Fibroblast of lung (primary cell): ENCODE measurements at regions not wholly inside any gene's neighbourhood (a gene's known extent, or its start where the extent isn't known, plus 50 kb on each side); places are given as distances from the start of the nearest gene placed in this dataset.

Experiments used
- DNase-seq, 2 donors: peaks; one replicate each; pipeline versions ENCODE4 v3.0.0 to v3.0.0-alpha.2; 2010; ENCODE audit warnings: low read depth in 2 of 2
- H2AFZ ChIP-seq: 2 replicates; pipeline ENCODE4 v1.5.1; 2012; ENCODE audit warnings: low read length, control low read depth, inconsistent platforms
- H3K27ac ChIP-seq: 2 replicates; pipeline ENCODE4 v1.5.1; 2011; ENCODE audit warnings: low read length, control low read depth; ENCODE audit not compliant: insufficient read depth
- H3K27me3 ChIP-seq: 2 replicates; pipeline ENCODE4 v1.5.1; 2011; ENCODE audit warnings: mild to moderate bottlenecking, low read length; ENCODE audit not compliant: control insufficient read depth, insufficient read depth
- H3K36me3 ChIP-seq: 2 replicates; pipeline ENCODE4 v1.5.1; 2011; ENCODE audit warnings: low read length; ENCODE audit not compliant: control insufficient read depth, insufficient read depth
- H3K4me1 ChIP-seq: 2 replicates; pipeline ENCODE4 v1.5.1; 2011; ENCODE audit warnings: low read length; ENCODE audit not compliant: control insufficient read depth, insufficient read depth; ENCODE audit errors: extremely low read depth
- H3K4me2 ChIP-seq: 2 replicates; pipeline ENCODE4 v1.5.1; 2011; ENCODE audit warnings: low read length, control low read depth; ENCODE audit not compliant: insufficient read depth; ENCODE audit errors: extremely low read depth
- H3K4me3 ChIP-seq, 4 experiments: fragments of 200-600 bp in 1 of 4; sonication (generic) in 1 of 4; replicated peaks in 1 of 4; 2 replicates each; pipeline ENCODE4 v1.5.1; 2011 to 2016; ENCODE audit warnings: low read length in 4 of 4, low read depth in 3 of 4, mild to moderate bottlenecking in 3 of 4, control low read depth in 2 of 4, inconsistent platforms in 1 of 4, mixed read lengths in 1 of 4; ENCODE audit not compliant: insufficient read depth in 1 of 4; ENCODE audit errors: control extremely low read depth in 1 of 4
- H3K79me2 ChIP-seq: 2 replicates; pipeline ENCODE4 v1.5.1; 2012; ENCODE audit warnings: mild to moderate bottlenecking, low read length, inconsistent platforms; ENCODE audit not compliant: control insufficient read depth, insufficient read depth
- H3K9ac ChIP-seq: 2 replicates; pipeline ENCODE4 v1.5.1; 2011; ENCODE audit warnings: mild to moderate bottlenecking, low read length, control low read depth; ENCODE audit not compliant: insufficient read depth
- H3K9me3 ChIP-seq: 2 replicates; pipeline ENCODE4 v1.5.1; 2012; ENCODE audit warnings: low read depth, low read length; ENCODE audit not compliant: control insufficient read depth, insufficient read depth
- H4K20me1 ChIP-seq: 2 replicates; pipeline ENCODE4 v1.5.1; 2011; ENCODE audit warnings: low read length; ENCODE audit not compliant: control insufficient read depth, insufficient read depth; ENCODE audit errors: extremely low read depth
- EZH2 ChIP-seq: IDR thresholded peaks from 2 replicates; pipeline ENCODE4 v1.5.1; 2012; ENCODE audit warnings: low read length, control low read depth, mild to moderate bottlenecking; ENCODE audit errors: missing control alignments
- TF ChIP-seq, protein P1 (sequence below), 2 donors: IDR thresholded peaks in 1 of 2; conservative IDR thresholded peaks in 1 of 2; 1 replicate in 1 of 2; 2 replicates in 1 of 2; pipeline ENCODE4 v1.5.1; 2011 to 2012; ENCODE audit warnings: low read length in 2 of 2, control low read depth in 1 of 2, inconsistent platforms in 1 of 2, low read depth in 1 of 2, mild to moderate bottlenecking in 1 of 2

DNA sequence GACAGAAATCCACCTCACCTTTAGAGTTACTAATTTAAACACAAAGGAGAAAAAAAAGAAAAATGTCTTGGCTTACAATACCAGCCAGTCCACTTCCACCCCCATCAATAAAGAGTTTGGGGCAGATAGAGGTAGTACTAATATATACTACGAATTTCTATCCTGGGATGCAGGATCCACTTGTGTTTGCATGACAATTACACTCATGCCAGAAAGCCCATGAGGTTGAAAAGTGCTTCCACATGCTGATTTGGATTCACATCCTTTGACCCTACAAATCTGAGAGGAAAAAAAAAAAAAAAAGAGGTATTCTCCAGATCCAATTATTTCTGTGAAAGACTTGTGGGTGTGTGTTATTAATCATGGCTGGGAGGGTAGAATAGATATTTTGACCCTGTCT lies 335.2 kb downstream of the SLITRK1 start:
- Histone ChIP-seq H3K4me3 (no peak overlapping the region), H3K36me3 (no peaks in the 10 kb centered on the region), H3K9ac (no peak overlapping the region), H3K4me1 (no peaks in the 10 kb centered on the region), H4K20me1 (no peaks in the 10 kb centered on the region), H2AFZ (no peak overlapping the region), H3K27me3 (no peaks in the 10 kb centered on the region), H3K4me2 (no peak overlapping the region), H3K79me2 (no peaks in the 10 kb centered on the region), H3K9me3 (no peaks in the 10 kb centered on the region), H3K27ac (no peak overlapping the region)
- TF ChIP-seq EZH2: no peak
- TF ChIP-seq, protein P1, sequence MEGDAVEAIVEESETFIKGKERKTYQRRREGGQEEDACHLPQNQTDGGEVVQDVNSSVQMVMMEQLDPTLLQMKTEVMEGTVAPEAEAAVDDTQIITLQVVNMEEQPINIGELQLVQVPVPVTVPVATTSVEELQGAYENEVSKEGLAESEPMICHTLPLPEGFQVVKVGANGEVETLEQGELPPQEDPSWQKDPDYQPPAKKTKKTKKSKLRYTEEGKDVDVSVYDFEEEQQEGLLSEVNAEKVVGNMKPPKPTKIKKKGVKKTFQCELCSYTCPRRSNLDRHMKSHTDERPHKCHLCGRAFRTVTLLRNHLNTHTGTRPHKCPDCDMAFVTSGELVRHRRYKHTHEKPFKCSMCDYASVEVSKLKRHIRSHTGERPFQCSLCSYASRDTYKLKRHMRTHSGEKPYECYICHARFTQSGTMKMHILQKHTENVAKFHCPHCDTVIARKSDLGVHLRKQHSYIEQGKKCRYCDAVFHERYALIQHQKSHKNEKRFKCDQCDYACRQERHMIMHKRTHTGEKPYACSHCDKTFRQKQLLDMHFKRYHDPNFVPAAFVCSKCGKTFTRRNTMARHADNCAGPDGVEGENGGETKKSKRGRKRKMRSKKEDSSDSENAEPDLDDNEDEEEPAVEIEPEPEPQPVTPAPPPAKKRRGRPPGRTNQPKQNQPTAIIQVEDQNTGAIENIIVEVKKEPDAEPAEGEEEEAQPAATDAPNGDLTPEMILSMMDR (conservative IDR thresholded peaks at IDR 0.05 in 1 of 2, IDR thresholded peaks at IDR 0.05 in 1 of 2; ENCODE audit: low read depth in 1 of 2, low read length in 2 of 2): no peak
- no peak for DNase-seq

DNA sequence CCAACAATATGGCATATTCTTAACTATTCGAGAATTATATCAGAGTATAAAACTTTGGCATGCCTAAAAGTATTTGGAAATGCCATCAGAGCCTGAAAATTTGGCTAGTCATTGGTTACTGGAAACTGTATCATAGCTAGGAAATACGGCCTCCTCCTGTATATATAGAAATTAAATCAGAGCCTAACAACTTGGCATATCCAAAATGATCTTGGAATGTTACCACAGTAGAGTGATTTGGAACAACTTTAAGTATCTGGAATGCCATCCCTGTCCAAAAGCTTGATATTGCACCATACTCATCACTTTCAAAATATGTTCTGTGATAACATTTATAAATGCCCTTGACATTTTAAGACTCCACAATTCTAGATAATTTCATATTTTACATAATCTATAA lies 335.8 kb downstream of the SLITRK1 start:
- no peak overlapping the region for H3K4me2 ChIP-seq
- no peaks in the 10 kb centered on the region for H4K20me1 ChIP-seq
- H3K4me1 ChIP-seq: no peaks in the 10 kb centered on the region
- H3K27ac ChIP-seq: no peak overlapping the region
- no peaks in the 10 kb centered on the region for H3K79me2 ChIP-seq
- TF ChIP-seq, protein P1 (conservative IDR thresholded peaks at IDR 0.05 in 1 of 2, IDR thresholded peaks at IDR 0.05 in 1 of 2; ENCODE audit: low read depth in 1 of 2, low read length in 2 of 2): no peak
- no peak for TF ChIP-seq EZH2
- no peaks in the 10 kb centered on the region for H3K36me3 ChIP-seq
- H3K4me3 ChIP-seq: no peak overlapping the region
- no peak overlapping the region for H2AFZ ChIP-seq
- H3K27me3 ChIP-seq: no peaks in the 10 kb centered on the region
- peak in 1 of 2 donors; percentile 3 for DNase-seq
- H3K9me3 ChIP-seq: no peaks in the 10 kb centered on the region
- no peak overlapping the region for H3K9ac ChIP-seq

DNA sequence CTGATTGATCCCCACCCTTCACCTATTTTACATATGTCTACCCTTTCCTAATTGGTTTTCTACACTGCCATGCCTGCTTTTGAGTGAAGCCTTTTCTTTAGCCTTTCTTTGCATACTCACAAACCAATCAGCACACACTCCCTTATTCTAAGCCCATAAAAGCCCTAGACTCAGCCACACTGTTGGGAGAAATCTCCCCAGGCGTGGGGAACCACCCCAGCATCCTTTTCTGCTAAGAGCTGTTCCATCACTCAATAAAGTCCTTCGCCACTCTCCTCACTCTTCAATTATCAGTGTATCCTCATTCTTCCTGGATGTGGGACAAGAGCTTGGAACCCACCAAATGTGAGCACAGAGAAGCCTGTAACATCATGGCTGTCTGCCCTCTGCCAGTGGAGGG lies 343.6 kb downstream of the SLITRK1 start:
- no peaks in the 10 kb centered on the region for H3K79me2 ChIP-seq
- H3K9ac ChIP-seq: no peak overlapping the region
- TF ChIP-seq, protein P1 (conservative IDR thresholded peaks at IDR 0.05 in 1 of 2, IDR thresholded peaks at IDR 0.05 in 1 of 2; ENCODE audit: low read depth in 1 of 2, low read length in 2 of 2): no peak
- TF ChIP-seq EZH2: no peak

More for the DNA sequence above, 343.6 kb downstream of the SLITRK1 start:
- Histone ChIP-seq H2AFZ (no peak overlapping the region), H3K9me3 (no peaks in the 10 kb centered on the region), H3K27me3 (no peaks in the 10 kb centered on the region), H3K36me3 (no peaks in the 10 kb centered on the region), H4K20me1 (no peaks in the 10 kb centered on the region), H3K4me2 (no peak overlapping the region), H3K4me3 (no peak overlapping the region), H3K4me1 (no peaks in the 10 kb centered on the region), H3K27ac (no peak overlapping the region)
- DNase-seq: no peak
